Fibroblast of lung (primary cell): ENCODE measurements at regions not wholly inside any gene's neighbourhood (a gene's known extent, or its start where the extent isn't known, plus 50 kb on each side); places are given as distances from the start of the nearest gene placed in this dataset.
A peak's percentile ranks its signal among the peaks of the same experiment; 100 is the strongest.

ENCODE experiments used
- DNase-seq, 2 donors: peaks; one replicate each; pipeline versions ENCODE4 v3.0.0 to v3.0.0-alpha.2; 2010; ENCODE audit warnings: low read depth in 2 of 2
- H2AFZ ChIP-seq: 2 replicates; pipeline ENCODE4 v1.5.1; 2012; ENCODE audit warnings: low read length, control low read depth, inconsistent platforms
- H3K27ac ChIP-seq: 2 replicates; pipeline ENCODE4 v1.5.1; 2011; ENCODE audit warnings: low read length, control low read depth; ENCODE audit not compliant: insufficient read depth
- H3K27me3 ChIP-seq: 2 replicates; pipeline ENCODE4 v1.5.1; 2011; ENCODE audit warnings: mild to moderate bottlenecking, low read length; ENCODE audit not compliant: control insufficient read depth, insufficient read depth
- H3K36me3 ChIP-seq: 2 replicates; pipeline ENCODE4 v1.5.1; 2011; ENCODE audit warnings: low read length; ENCODE audit not compliant: control insufficient read depth, insufficient read depth
- H3K4me1 ChIP-seq: 2 replicates; pipeline ENCODE4 v1.5.1; 2011; ENCODE audit warnings: low read length; ENCODE audit not compliant: control insufficient read depth, insufficient read depth; ENCODE audit errors: extremely low read depth
- H3K4me2 ChIP-seq: 2 replicates; pipeline ENCODE4 v1.5.1; 2011; ENCODE audit warnings: low read length, control low read depth; ENCODE audit not compliant: insufficient read depth; ENCODE audit errors: extremely low read depth
- H3K4me3 ChIP-seq, 4 experiments: fragments of 200-600 bp in 1 of 4; sonication (generic) in 1 of 4; replicated peaks in 1 of 4; 2 replicates each; pipeline ENCODE4 v1.5.1; 2011 to 2016; ENCODE audit warnings: low read length in 4 of 4, low read depth in 3 of 4, mild to moderate bottlenecking in 3 of 4, control low read depth in 2 of 4, inconsistent platforms in 1 of 4, mixed read lengths in 1 of 4; ENCODE audit not compliant: insufficient read depth in 1 of 4; ENCODE audit errors: control extremely low read depth in 1 of 4
- H3K79me2 ChIP-seq: 2 replicates; pipeline ENCODE4 v1.5.1; 2012; ENCODE audit warnings: mild to moderate bottlenecking, low read length, inconsistent platforms; ENCODE audit not compliant: control insufficient read depth, insufficient read depth
- H3K9ac ChIP-seq: 2 replicates; pipeline ENCODE4 v1.5.1; 2011; ENCODE audit warnings: mild to moderate bottlenecking, low read length, control low read depth; ENCODE audit not compliant: insufficient read depth
- H3K9me3 ChIP-seq: 2 replicates; pipeline ENCODE4 v1.5.1; 2012; ENCODE audit warnings: low read depth, low read length; ENCODE audit not compliant: control insufficient read depth, insufficient read depth
- H4K20me1 ChIP-seq: 2 replicates; pipeline ENCODE4 v1.5.1; 2011; ENCODE audit warnings: low read length; ENCODE audit not compliant: control insufficient read depth, insufficient read depth; ENCODE audit errors: extremely low read depth
- CTCF ChIP-seq, 2 donors: IDR thresholded peaks in 1 of 2; conservative IDR thresholded peaks in 1 of 2; 1 replicate in 1 of 2; 2 replicates in 1 of 2; pipeline ENCODE4 v1.5.1; 2011 to 2012; ENCODE audit warnings: low read length in 2 of 2, control low read depth in 1 of 2, inconsistent platforms in 1 of 2, low read depth in 1 of 2, mild to moderate bottlenecking in 1 of 2
- EZH2 ChIP-seq: IDR thresholded peaks from 2 replicates; pipeline ENCODE4 v1.5.1; 2012; ENCODE audit warnings: low read length, control low read depth, mild to moderate bottlenecking; ENCODE audit errors: missing control alignments

- Histone ChIP-seq H3K4me1 (no peaks in the 10 kb centered on the region), H3K4me3 (no peak overlapping the region), H3K4me2 (no peak overlapping the region), H3K9ac (no peak overlapping the region), H3K27ac (no peak overlapping the region), H3K79me2 (no peaks in the 10 kb centered on the region), H4K20me1 (no peaks in the 10 kb centered on the region), H3K27me3 (no peaks in the 10 kb centered on the region), H3K9me3 (no peaks in the 10 kb centered on the region), H2AFZ (no peak overlapping the region), H3K36me3 (no peaks in the 10 kb centered on the region)
- no peak for TF ChIP-seq CTCF (conservative IDR thresholded peaks at IDR 0.05 in 1 of 2, IDR thresholded peaks at IDR 0.05 in 1 of 2; ENCODE audit: low read depth in 1 of 2, low read length in 2 of 2)
- DNase-seq, result no peak
Observed at GRCh38 chr1:68704800-68705443, 208.0 kb upstream of the DEPDC1 start.

- no peak overlapping the region for H3K4me2 ChIP-seq
Observed at GRCh38 chr1:68705466-68705865, 208.6 kb upstream of the DEPDC1 start.

GRCh38 chr1:68706639-68707317 lies 209.9 kb upstream of the DEPDC1 start:
- DNase-seq, result no peak
- no peak overlapping the region for H3K4me2 ChIP-seq
- no peak overlapping the region for H3K4me3 ChIP-seq
- TF ChIP-seq CTCF (conservative IDR thresholded peaks at IDR 0.05 in 1 of 2, IDR thresholded peaks at IDR 0.05 in 1 of 2; ENCODE audit: low read depth in 1 of 2, low read length in 2 of 2), result no peak
- TF ChIP-seq EZH2, result no peak
- H3K27me3 ChIP-seq, result no peaks in the 10 kb centered on the region
- no peaks in the 10 kb centered on the region for H3K4me1 ChIP-seq
- H4K20me1 ChIP-seq, result no peaks in the 10 kb centered on the region
- H3K27ac ChIP-seq, result no peak overlapping the region
- H3K79me2 ChIP-seq, result no peaks in the 10 kb centered on the region
- no peaks in the 10 kb centered on the region for H3K36me3 ChIP-seq
- no peak overlapping the region for H2AFZ ChIP-seq
- no peaks in the 10 kb centered on the region for H3K9me3 ChIP-seq
- H3K9ac ChIP-seq, result no peak overlapping the region

More at GRCh38 chr1:68705466-68705865, 208.6 kb upstream of the DEPDC1 start:
- Histone ChIP-seq H2AFZ (no peak overlapping the region), H3K36me3 (no peaks in the 10 kb centered on the region), H3K9me3 (no peaks in the 10 kb centered on the region), H3K27ac (no peak overlapping the region), H4K20me1 (no peaks in the 10 kb centered on the region), H3K27me3 (no peaks in the 10 kb centered on the region), H3K4me1 (no peaks in the 10 kb centered on the region), H3K79me2 (no peaks in the 10 kb centered on the region), H3K9ac (no peak overlapping the region), H3K4me3 (peak overlapping the region in 1 of 4 experiments; percentile 0)
- no peak for TF ChIP-seq CTCF (conservative IDR thresholded peaks at IDR 0.05 in 1 of 2, IDR thresholded peaks at IDR 0.05 in 1 of 2; ENCODE audit: low read depth in 1 of 2, low read length in 2 of 2)
- TF ChIP-seq EZH2, result no peak
- no peak for DNase-seq
